ENCODE measurements at regions not wholly inside any gene's neighbourhood (a gene's known extent, or its start where the extent isn't known, plus 50 kb on each side); places are given as distances from the start of the nearest gene placed in this dataset.

GRCh38 chr12:47558625-47559345 lies 147.0 kb downstream of the RPAP3 start:
- Histone ChIP-seq H3K27ac (no peak overlapping the region), H3K9me3 (peaks cover 2% of the 10 kb centered on the region), H3K27me3 (ENCODE audit: low read depth) (no peaks in the 10 kb centered on the region), H3K4me1 (no peaks in the 10 kb centered on the region), H3K36me3 (no peaks in the 10 kb centered on the region), H3K4me3 (no peak overlapping the region)
- ATAC-seq (no peak), DNase-seq (no peak)
- TF ChIP-seq, protein P1, sequence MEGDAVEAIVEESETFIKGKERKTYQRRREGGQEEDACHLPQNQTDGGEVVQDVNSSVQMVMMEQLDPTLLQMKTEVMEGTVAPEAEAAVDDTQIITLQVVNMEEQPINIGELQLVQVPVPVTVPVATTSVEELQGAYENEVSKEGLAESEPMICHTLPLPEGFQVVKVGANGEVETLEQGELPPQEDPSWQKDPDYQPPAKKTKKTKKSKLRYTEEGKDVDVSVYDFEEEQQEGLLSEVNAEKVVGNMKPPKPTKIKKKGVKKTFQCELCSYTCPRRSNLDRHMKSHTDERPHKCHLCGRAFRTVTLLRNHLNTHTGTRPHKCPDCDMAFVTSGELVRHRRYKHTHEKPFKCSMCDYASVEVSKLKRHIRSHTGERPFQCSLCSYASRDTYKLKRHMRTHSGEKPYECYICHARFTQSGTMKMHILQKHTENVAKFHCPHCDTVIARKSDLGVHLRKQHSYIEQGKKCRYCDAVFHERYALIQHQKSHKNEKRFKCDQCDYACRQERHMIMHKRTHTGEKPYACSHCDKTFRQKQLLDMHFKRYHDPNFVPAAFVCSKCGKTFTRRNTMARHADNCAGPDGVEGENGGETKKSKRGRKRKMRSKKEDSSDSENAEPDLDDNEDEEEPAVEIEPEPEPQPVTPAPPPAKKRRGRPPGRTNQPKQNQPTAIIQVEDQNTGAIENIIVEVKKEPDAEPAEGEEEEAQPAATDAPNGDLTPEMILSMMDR (IDR thresholded peaks at IDR 0.05): no peak
- intact Hi-C loops (cut with DNase I): no loop called here

- intact Hi-C loops (cut with DNase I): no loop called here
- no peak for DNase-seq
- Histone ChIP-seq H3K36me3 (no peaks in the 10 kb centered on the region), H3K9me3 (peaks cover 15% of the 10 kb centered on the region), H3K4me3 (no peak overlapping the region), H3K4me1 (no peaks in the 10 kb centered on the region), H3K27ac (no peak overlapping the region), H3K27me3 (ENCODE audit: low read depth) (no peaks in the 10 kb centered on the region)
- TF ChIP-seq, protein P1 (IDR thresholded peaks at IDR 0.05): no peak
- ATAC-seq: no peak
Measured at GRCh38 chr12:47557386-47557785, 148.4 kb downstream of the RPAP3 start.

- H3K9me3 ChIP-seq: peaks cover 15% of the 10 kb centered on the region
- H3K4me3 ChIP-seq: no peak overlapping the region
- intact Hi-C loops (cut with DNase I): no loop called here
- H3K27ac ChIP-seq: no peak overlapping the region
- H3K27me3 ChIP-seq (ENCODE audit: low read depth): no peaks in the 10 kb centered on the region
- no peaks in the 10 kb centered on the region for H3K4me1 ChIP-seq
- H3K36me3 ChIP-seq: no peaks in the 10 kb centered on the region
- TF ChIP-seq, protein P1 (IDR thresholded peaks at IDR 0.05): no peak
- no peak for DNase-seq
- no peak for ATAC-seq
Measured at GRCh38 chr12:47556261-47557030, 149.4 kb downstream of the RPAP3 start.

DNA sequence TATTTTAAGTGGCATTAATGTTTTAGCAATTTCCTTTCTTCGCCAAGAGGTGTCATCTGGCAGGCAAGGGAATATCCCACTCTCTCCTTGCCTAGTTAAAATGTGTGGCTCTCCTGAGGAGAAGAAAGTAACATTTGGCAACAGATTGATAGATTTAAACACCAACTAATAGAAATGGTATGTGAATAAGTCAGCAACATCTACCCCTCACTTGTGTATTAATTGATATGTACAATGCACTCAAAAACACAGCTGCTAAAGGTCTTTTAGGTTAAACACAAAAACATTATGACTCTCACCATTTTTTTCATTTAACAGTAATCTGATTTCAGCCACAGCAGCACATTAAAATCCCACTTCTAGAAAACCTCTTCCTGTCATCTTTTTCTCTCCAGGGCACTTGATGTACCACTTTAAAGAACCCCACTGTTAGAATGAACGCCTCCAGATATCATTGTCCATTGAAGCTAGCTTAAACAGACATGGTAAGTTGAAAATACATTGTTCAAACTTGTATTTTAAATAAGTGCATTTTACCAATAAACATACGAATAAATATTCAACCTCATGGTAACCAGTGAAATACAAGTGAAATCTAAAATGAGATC lies 151.7 kb downstream of the RPAP3 start:
- ATAC-seq: no peak
- Histone ChIP-seq H3K4me3 (no peak overlapping the region), H3K27me3 (ENCODE audit: low read depth) (no peaks in the 10 kb centered on the region), H3K36me3 (no peaks in the 10 kb centered on the region), H3K9me3 (peaks cover 15% of the 10 kb centered on the region), H3K4me1 (no peaks in the 10 kb centered on the region), H3K27ac (no peak overlapping the region)
- TF ChIP-seq, protein P1 (IDR thresholded peaks at IDR 0.05): no peak
- DNase-seq: no peak
- intact Hi-C loops (cut with DNase I): no loop called here

DNA sequence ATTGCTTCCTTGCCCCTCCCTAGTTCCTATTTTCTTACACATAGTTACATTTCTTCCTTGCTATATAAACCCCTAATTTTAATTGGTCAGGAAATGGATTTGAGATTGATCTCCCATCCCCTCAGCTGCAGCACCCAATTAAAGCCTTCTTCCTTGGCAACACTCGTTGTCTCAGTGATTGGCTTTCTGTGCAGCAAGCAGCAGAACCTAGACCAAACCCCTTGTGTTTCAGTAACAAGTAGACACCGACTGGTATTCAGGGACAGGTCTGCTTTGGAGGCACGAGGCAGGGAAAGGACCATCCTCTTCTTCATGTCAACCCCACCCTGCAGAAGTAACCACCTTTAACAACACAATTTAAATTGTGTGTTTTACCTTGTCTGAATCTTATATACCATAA lies 152.6 kb downstream of the RPAP3 start:
- intact Hi-C loops (cut with DNase I): no loop called here
- H3K27ac ChIP-seq: no peak overlapping the region
- H3K4me3 ChIP-seq: no peak overlapping the region
- peaks cover 15% of the 10 kb centered on the region for H3K9me3 ChIP-seq
- ATAC-seq (no peak), DNase-seq (no peak)
- no peaks in the 10 kb centered on the region for H3K4me1 ChIP-seq
- H3K36me3 ChIP-seq: no peaks in the 10 kb centered on the region
- H3K27me3 ChIP-seq (ENCODE audit: low read depth): no peaks in the 10 kb centered on the region
- TF ChIP-seq, protein P1 (IDR thresholded peaks at IDR 0.05): no peak
